A549 (cell line): ENCODE measurements at regions not wholly inside any gene's neighbourhood (a gene's known extent, or its start where the extent isn't known, plus 50 kb on each side); places are given as distances from the start of the nearest gene placed in this dataset.
A peak's percentile ranks its signal among the peaks of the same experiment; 100 is the strongest.

Experiments
- ATAC-seq, 2 experiments: fragments of 200-7000 bp in 1 of 2; fragments of >200 bp in 1 of 2; cut with Nextera tagmentation in 1 of 2; cut with Tn5 transposase in 1 of 2; 3 replicates each; pipeline versions ENCODE4 v1.8.0 to v1.9.1; 2018 to 2020; ENCODE audit warnings: mild to moderate bottlenecking in 1 of 2, moderate library complexity in 1 of 2
- CTCF ChIA-PET: fragments of 300-600 bp; sonication (Branson Sonifier 250); formaldehyde crosslinking; extraction: SDS; loops from one replicate; lab custom pipeline; 2021; ENCODE audit warnings: antibody characterized with exemption, inconsistent platforms; lab: Yijun Ruan, JAX
- POLR2A ChIA-PET: fragments of 350-600 bp; formaldehyde crosslinking; extraction: SDS; loops from one replicate; lab custom pipeline; 2021; ENCODE audit warnings: antibody characterized with exemption, inconsistent platforms; lab: Yijun Ruan, JAX
- DNase-seq, 2 experiments: peaks; one replicate each; pipeline versions ENCODE4 v3.0.0 to v3.0.0-alpha.2; 2011 to 2016; ENCODE audit warnings: low read depth in 1 of 2, low spot score in 1 of 2
- FAIRE-seq: peaks from 2 replicates; lab custom pipeline; 2011; peaks lifted over from hg19 to GRCh38; lab: Jason Lieb, UNC
- H3K27ac ChIP-seq, 2 experiments: fragments of >200 bp; sonication (Bioruptor Twin); formaldehyde crosslinking; 3 replicates each; pipeline ENCODE4 v1.5.1; 2016 to 2017
- H3K4me1 ChIP-seq: fragments of >200 bp; sonication (Bioruptor Twin); formaldehyde crosslinking; 3 replicates; pipeline ENCODE4 v1.6.1; 2016
- H3K4me2 ChIP-seq: fragments of >200 bp; sonication (Bioruptor Twin); formaldehyde crosslinking; 3 replicates; pipeline ENCODE4 v1.6.1; 2016
- H3K4me3 ChIP-seq: fragments of >200 bp; sonication (Bioruptor Twin); formaldehyde crosslinking; 3 replicates; pipeline ENCODE4 v1.5.1; 2016
- H3K9me3 ChIP-seq: fragments of >200 bp; sonication (Bioruptor Twin); formaldehyde crosslinking; 3 replicates; pipeline ENCODE4 v1.6.1; 2016
- CBX2 ChIP-seq: fragments of 200-600 bp; sonication (generic); IDR thresholded peaks from 2 replicates; pipeline ENCODE4 v1.6.1; 2016; ENCODE audit warnings: low read depth, mild to moderate bottlenecking, borderline replicate concordance
- CHD4 ChIP-seq: fragments of 200-600 bp; sonication (generic); IDR thresholded peaks from 2 replicates; pipeline ENCODE4 v1.6.1; 2016; ENCODE audit warnings: antibody characterized with exemption, mild to moderate bottlenecking, borderline replicate concordance
- EHMT2 ChIP-seq: fragments of 200-600 bp; sonication (generic); IDR thresholded peaks from 2 replicates; pipeline ENCODE4 v1.6.1; 2016; ENCODE audit warnings: antibody characterized with exemption, low read depth, mild to moderate bottlenecking, moderate library complexity
- ESRRA ChIP-seq: fragments of 150-350 bp; IDR thresholded peaks from 2 replicates; pipeline ENCODE4 v1.6.1; 2014; ENCODE audit warnings: mild to moderate bottlenecking, low read length, borderline replicate concordance
- HEYL ChIP-seq: fragments of 250-450 bp; sonication (Bioruptor Pico); IDR thresholded peaks from 2 replicates; pipeline ENCODE4 v1.8.0; 2021; ENCODE audit warnings: mild to moderate bottlenecking, moderate library complexity
- HOXA7 ChIP-seq: fragments of 250-450 bp; sonication (Bioruptor Pico); IDR thresholded peaks from 2 replicates; pipeline ENCODE4 v1.5.0; 2020; ENCODE audit warnings: mild to moderate bottlenecking, moderate library complexity
- HOXB13 ChIP-seq: fragments of 250-450 bp; sonication (Bioruptor Pico); IDR thresholded peaks from 2 replicates; pipeline ENCODE4 v1.5.0; 2020; ENCODE audit warnings: low read depth, mild to moderate bottlenecking, moderate library complexity
- JUN ChIP-seq, 2 experiments: fragments of >200 bp; sonication (Bioruptor Twin); formaldehyde crosslinking; IDR thresholded peaks; 2 replicates in 1 of 2; 3 replicates in 1 of 2; pipeline ENCODE4 v1.6.1; 2016 to 2017
- JUNB ChIP-seq: fragments of >200 bp; sonication (Bioruptor Twin); formaldehyde crosslinking; IDR thresholded peaks from 2 replicates; pipeline ENCODE4 v1.6.1; 2016
- KDM1A ChIP-seq: fragments of 200-600 bp; sonication (generic); IDR thresholded peaks from 2 replicates; pipeline ENCODE4 v1.6.1; 2016; ENCODE audit warnings: low read depth, mild to moderate bottlenecking
- MAFK ChIP-seq: fragments of 450-650 bp; IDR thresholded peaks from 2 replicates; pipeline ENCODE4 v1.6.1; 2014; ENCODE audit not compliant: partially characterized antibody
- MYC ChIP-seq: IDR thresholded peaks from 2 replicates; pipeline ENCODE4 v1.6.1; 2012; ENCODE audit warnings: mild to moderate bottlenecking, inconsistent platforms, low read length, improper control_type of control experiment, borderline replicate concordance
- RARB ChIP-seq: fragments of 250-450 bp; sonication (Bioruptor Pico); IDR thresholded peaks from 2 replicates; pipeline ENCODE4 v1.8.0; 2021; ENCODE audit warnings: mild to moderate bottlenecking, moderate library complexity
- RFX5 ChIP-seq: fragments of 450-650 bp; IDR thresholded peaks from 2 replicates; pipeline ENCODE4 v1.7.1; 2014; ENCODE audit warnings: antibody characterized with exemption, mild to moderate bottlenecking, moderate library complexity
- ZSCAN20 ChIP-seq: fragments of 250-450 bp; sonication (Bioruptor Pico); IDR thresholded peaks from 2 replicates; pipeline ENCODE4 v1.8.0; 2022; ENCODE audit warnings: mild to moderate bottlenecking, moderate library complexity
- WGBS: methylation state at CpG from one replicate; pipeline ENCODE4 v1.1.6; 2017; ENCODE audit errors: missing lambda C conversion rate; 5-methylcytosine and 5-hydroxymethylcytosine counted together
- TF ChIP-seq, protein P1 (sequence below): fragments of >200 bp; sonication (Bioruptor Twin); formaldehyde crosslinking; IDR thresholded peaks from 3 replicates; pipeline ENCODE4 v1.5.1; 2016
- TF ChIP-seq, protein P2 (sequence below): IDR thresholded peaks from 2 replicates; pipeline ENCODE4 v1.6.1; 2012
- TF ChIP-seq, protein P3 (sequence below): fragments of 250-450 bp; sonication (Bioruptor Pico); IDR thresholded peaks from 2 replicates; pipeline ENCODE4 v1.5.0; 2020; ENCODE audit warnings: low read depth, mild to moderate bottlenecking, moderate library complexity
- TF ChIP-seq, protein P4 (sequence below): fragments of 200-600 bp; sonication (generic); IDR thresholded peaks from 2 replicates; pipeline ENCODE4 v1.6.1; 2016; ENCODE audit warnings: antibody characterized with exemption, mild to moderate bottlenecking, moderate library complexity
- TF ChIP-seq, protein P5 (sequence below): fragments of >200 bp; sonication (Bioruptor Twin); formaldehyde crosslinking; IDR thresholded peaks from 3 replicates; pipeline ENCODE4 v1.6.1; 2016

DNA sequence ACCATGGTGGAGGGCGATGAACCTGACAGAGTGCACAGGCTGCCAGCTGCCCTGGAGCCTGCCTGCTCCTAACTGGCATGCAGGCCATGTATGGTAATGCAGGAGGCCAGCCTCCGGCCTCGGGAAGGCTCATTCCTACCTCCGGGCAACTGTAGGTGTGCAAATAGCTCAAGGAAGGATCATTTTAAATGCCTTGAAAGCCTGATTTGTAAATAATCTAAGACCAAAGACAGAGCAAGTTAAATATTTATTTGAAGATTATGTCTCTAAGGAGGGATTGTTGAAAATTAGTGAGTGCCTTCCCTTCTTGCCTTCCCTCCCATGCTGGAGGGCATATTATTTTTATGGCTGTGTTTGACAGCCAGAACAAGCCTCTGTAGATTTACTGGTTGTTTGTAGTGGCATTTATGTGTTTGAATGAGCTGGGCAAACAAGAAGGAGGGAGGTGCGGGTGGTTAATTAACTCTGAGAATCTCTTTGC lies 285.7 kb upstream of the TUT7 start:
- ATAC-seq, result peak; percentile 70 to 81; a peak in 4 of 6 replicates
- WGBS, result 21% methylated on average over 5 of the region's 5 CpGs
- H3K9me3 ChIP-seq, result no peaks in the 10 kb centered on the region
- no peaks in the 10 kb centered on the region for H3K4me1 ChIP-seq
- no peak for FAIRE-seq
- no peak overlapping the region for H3K4me3 ChIP-seq
- TF ChIP-seq, protein P1, sequence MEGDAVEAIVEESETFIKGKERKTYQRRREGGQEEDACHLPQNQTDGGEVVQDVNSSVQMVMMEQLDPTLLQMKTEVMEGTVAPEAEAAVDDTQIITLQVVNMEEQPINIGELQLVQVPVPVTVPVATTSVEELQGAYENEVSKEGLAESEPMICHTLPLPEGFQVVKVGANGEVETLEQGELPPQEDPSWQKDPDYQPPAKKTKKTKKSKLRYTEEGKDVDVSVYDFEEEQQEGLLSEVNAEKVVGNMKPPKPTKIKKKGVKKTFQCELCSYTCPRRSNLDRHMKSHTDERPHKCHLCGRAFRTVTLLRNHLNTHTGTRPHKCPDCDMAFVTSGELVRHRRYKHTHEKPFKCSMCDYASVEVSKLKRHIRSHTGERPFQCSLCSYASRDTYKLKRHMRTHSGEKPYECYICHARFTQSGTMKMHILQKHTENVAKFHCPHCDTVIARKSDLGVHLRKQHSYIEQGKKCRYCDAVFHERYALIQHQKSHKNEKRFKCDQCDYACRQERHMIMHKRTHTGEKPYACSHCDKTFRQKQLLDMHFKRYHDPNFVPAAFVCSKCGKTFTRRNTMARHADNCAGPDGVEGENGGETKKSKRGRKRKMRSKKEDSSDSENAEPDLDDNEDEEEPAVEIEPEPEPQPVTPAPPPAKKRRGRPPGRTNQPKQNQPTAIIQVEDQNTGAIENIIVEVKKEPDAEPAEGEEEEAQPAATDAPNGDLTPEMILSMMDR, result no peak
- TF ChIP-seq CBX2, result no peak
- ChIA-PET POLR2A (no interaction called here), CTCF (interaction anchor here (0.6 kb wide), 1 partner anchor 56 kb away, joined by 3 read pairs; no protein-coding TSS in a partner anchor)
- DNase-seq, result no peak
- H3K4me2 ChIP-seq, result no peak overlapping the region
- no peak overlapping the region for H3K27ac ChIP-seq

- no peak for ATAC-seq
- 81% methylated on average over 2 of the region's 2 CpGs for WGBS
- ChIA-PET CTCF (no interaction called here), POLR2A (no interaction called here)
- H3K4me3 ChIP-seq, result no peak overlapping the region
- no peak overlapping the region for H3K4me2 ChIP-seq
- no peak for DNase-seq
- H3K27ac ChIP-seq, result no peak overlapping the region
- TF ChIP-seq, protein P2, sequence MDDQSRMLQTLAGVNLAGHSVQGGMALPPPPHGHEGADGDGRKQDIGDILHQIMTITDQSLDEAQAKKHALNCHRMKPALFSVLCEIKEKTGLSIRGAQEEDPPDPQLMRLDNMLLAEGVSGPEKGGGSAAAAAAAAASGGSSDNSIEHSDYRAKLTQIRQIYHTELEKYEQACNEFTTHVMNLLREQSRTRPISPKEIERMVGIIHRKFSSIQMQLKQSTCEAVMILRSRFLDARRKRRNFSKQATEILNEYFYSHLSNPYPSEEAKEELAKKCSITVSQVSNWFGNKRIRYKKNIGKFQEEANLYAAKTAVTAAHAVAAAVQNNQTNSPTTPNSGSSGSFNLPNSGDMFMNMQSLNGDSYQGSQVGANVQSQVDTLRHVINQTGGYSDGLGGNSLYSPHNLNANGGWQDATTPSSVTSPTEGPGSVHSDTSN, result no peak
- TF ChIP-seq CHD4 (no peak), JUNB (no peak), HEYL (CRISPR knock-in tag) (no peak), MYC (no peak), CBX2 (no peak), KDM1A (no peak), MAFK (no peak), JUN (IDR thresholded peaks at IDR 0.05) (no peak), HOXA7 (CRISPR knock-in tag) (no peak), RFX5 (no peak), ESRRA (no peak), EHMT2 (no peak), ZSCAN20 (no peak), HOXB13 (CRISPR knock-in tag) (no peak), RARB (CRISPR knock-in tag) (no peak)
- TF ChIP-seq, protein P3, sequence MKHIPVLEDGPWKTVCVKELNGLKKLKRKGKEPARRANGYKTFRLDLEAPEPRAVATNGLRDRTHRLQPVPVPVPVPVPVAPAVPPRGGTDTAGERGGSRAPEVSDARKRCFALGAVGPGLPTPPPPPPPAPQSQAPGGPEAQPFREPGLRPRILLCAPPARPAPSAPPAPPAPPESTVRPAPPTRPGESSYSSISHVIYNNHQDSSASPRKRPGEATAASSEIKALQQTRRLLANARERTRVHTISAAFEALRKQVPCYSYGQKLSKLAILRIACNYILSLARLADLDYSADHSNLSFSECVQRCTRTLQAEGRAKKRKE (CRISPR knock-in tag), result no peak
- TF ChIP-seq, protein P4, sequence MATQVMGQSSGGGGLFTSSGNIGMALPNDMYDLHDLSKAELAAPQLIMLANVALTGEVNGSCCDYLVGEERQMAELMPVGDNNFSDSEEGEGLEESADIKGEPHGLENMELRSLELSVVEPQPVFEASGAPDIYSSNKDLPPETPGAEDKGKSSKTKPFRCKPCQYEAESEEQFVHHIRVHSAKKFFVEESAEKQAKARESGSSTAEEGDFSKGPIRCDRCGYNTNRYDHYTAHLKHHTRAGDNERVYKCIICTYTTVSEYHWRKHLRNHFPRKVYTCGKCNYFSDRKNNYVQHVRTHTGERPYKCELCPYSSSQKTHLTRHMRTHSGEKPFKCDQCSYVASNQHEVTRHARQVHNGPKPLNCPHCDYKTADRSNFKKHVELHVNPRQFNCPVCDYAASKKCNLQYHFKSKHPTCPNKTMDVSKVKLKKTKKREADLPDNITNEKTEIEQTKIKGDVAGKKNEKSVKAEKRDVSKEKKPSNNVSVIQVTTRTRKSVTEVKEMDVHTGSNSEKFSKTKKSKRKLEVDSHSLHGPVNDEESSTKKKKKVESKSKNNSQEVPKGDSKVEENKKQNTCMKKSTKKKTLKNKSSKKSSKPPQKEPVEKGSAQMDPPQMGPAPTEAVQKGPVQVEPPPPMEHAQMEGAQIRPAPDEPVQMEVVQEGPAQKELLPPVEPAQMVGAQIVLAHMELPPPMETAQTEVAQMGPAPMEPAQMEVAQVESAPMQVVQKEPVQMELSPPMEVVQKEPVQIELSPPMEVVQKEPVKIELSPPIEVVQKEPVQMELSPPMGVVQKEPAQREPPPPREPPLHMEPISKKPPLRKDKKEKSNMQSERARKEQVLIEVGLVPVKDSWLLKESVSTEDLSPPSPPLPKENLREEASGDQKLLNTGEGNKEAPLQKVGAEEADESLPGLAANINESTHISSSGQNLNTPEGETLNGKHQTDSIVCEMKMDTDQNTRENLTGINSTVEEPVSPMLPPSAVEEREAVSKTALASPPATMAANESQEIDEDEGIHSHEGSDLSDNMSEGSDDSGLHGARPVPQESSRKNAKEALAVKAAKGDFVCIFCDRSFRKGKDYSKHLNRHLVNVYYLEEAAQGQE, result no peak
- TF ChIP-seq, protein P5, sequence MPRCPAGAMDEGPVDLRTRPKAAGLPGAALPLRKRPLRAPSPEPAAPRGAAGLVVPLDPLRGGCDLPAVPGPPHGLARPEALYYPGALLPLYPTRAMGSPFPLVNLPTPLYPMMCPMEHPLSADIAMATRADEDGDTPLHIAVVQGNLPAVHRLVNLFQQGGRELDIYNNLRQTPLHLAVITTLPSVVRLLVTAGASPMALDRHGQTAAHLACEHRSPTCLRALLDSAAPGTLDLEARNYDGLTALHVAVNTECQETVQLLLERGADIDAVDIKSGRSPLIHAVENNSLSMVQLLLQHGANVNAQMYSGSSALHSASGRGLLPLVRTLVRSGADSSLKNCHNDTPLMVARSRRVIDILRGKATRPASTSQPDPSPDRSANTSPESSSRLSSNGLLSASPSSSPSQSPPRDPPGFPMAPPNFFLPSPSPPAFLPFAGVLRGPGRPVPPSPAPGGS, result no peak
- TF ChIP-seq, protein P1, result no peak
- TF ChIP-seq, all 56 proteins: peak for 0
- H3K4me1 ChIP-seq, result no peaks in the 10 kb centered on the region
- FAIRE-seq, result no peak
- no peaks in the 10 kb centered on the region for H3K9me3 ChIP-seq
Observed at GRCh38 chr9:86639287-86639686, 285.1 kb upstream of the TUT7 start.
